ENCODE measurements at regions not wholly inside any gene's neighbourhood (a gene's known extent, or its start where the extent isn't known, plus 50 kb on each side); places are given as distances from the start of the nearest gene placed in this dataset.

DNA sequence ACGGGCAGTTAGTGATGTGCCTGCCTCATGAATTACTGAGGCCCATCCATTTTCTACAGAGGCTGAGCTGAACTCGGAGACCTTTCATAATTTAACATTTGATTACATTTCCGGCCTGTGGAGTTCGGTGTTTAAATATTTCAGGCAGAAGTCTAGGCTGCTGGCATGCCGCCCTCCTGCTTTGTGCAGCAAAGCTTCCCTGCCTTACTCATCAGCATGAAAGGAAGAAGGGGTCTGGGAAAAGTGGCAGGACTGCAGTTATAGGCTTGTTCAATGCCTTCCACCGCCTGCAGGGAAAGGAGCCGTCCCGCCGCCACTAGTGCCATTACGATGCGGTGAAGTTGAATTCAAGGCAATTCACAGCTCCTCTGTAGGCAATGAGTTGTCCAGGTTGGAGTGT is 527.9 kb downstream of the NPHP4 start:
- TF ChIP-seq EP300 (IDR thresholded peaks at IDR 0.05; ENCODE audit: low read depth): no peak
- TF ChIP-seq, protein P1, sequence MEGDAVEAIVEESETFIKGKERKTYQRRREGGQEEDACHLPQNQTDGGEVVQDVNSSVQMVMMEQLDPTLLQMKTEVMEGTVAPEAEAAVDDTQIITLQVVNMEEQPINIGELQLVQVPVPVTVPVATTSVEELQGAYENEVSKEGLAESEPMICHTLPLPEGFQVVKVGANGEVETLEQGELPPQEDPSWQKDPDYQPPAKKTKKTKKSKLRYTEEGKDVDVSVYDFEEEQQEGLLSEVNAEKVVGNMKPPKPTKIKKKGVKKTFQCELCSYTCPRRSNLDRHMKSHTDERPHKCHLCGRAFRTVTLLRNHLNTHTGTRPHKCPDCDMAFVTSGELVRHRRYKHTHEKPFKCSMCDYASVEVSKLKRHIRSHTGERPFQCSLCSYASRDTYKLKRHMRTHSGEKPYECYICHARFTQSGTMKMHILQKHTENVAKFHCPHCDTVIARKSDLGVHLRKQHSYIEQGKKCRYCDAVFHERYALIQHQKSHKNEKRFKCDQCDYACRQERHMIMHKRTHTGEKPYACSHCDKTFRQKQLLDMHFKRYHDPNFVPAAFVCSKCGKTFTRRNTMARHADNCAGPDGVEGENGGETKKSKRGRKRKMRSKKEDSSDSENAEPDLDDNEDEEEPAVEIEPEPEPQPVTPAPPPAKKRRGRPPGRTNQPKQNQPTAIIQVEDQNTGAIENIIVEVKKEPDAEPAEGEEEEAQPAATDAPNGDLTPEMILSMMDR (IDR thresholded peaks at IDR 0.05): no peak
- TF ChIP-seq POLR2AphosphoS5 (IDR thresholded peaks at IDR 0.05): no peak
- no peak for TF ChIP-seq POLR2A (IDR thresholded peaks at IDR 0.05)
- H3K27ac ChIP-seq: no peak overlapping the region
- no peaks in the 10 kb centered on the region for H3K27me3 ChIP-seq
- no peak overlapping the region for H3K4me3 ChIP-seq
- no peaks in the 10 kb centered on the region for H3K9me3 ChIP-seq
- in situ Hi-C loops (cut with MboI; ENCODE audit: low pct_ligation_motif_present in 1 of 4, low pct_unique_long_range_greater_than_20kb in 1 of 4, low sequenced_read_pairs in 3 of 4): no loop called here
- no peaks in the 10 kb centered on the region for H3K36me3 ChIP-seq
- no peak for DNase-seq
- intact Hi-C loops (cut with DNase I; ENCODE audit: low total_unique reads): no loop called here
- WGBS, 2 donors (ENCODE audit: low coverage in 1 of 2): 79% methylated on average over 11 of the region's 11 CpGs; no CpG with 5 or more reads in 1 of the 2 donors
- no peaks in the 10 kb centered on the region for H3K4me1 ChIP-seq

DNA sequence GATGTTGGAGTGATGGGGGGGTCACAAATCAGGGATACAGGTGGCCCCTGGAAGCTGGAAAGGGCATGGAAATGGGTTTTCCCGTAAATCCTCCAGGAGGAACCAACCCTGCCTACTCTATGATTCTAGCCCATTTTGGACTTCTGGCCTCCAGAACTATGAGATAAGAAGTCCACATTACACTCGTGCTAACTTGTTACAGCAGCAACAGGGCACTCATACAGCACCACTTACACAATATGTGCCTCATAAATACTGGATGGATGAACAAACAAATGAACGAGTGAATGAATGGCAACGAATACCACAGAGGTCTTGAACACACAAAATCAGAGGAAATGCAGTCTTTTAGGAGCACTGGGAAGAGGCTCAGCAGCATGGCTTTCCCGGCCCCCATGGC is 531.3 kb downstream of the NPHP4 start:
- H3K9me3 ChIP-seq: no peaks in the 10 kb centered on the region
- no peak overlapping the region for H3K4me3 ChIP-seq
- intact Hi-C loops (cut with DNase I; ENCODE audit: low total_unique reads): no loop called here
- no peaks in the 10 kb centered on the region for H3K36me3 ChIP-seq
- H3K4me1 ChIP-seq: no peaks in the 10 kb centered on the region
- TF ChIP-seq POLR2AphosphoS5 (IDR thresholded peaks at IDR 0.05) (no peak), POLR2A (IDR thresholded peaks at IDR 0.05) (no peak), EP300 (IDR thresholded peaks at IDR 0.05; ENCODE audit: low read depth) (no peak)
- TF ChIP-seq, protein P1 (IDR thresholded peaks at IDR 0.05): no peak
- H3K27me3 ChIP-seq: peaks cover 24% of the 10 kb centered on the region
- DNase-seq: no peak
- H3K27ac ChIP-seq: no peak overlapping the region
- WGBS, 2 donors (ENCODE audit: low coverage in 1 of 2): 70 to 89% methylated on average over 4 to 5 of the region's 5 CpGs
- in situ Hi-C loops (cut with MboI; ENCODE audit: low pct_ligation_motif_present in 1 of 4, low pct_unique_long_range_greater_than_20kb in 1 of 4, low sequenced_read_pairs in 3 of 4): no loop called here

DNA sequence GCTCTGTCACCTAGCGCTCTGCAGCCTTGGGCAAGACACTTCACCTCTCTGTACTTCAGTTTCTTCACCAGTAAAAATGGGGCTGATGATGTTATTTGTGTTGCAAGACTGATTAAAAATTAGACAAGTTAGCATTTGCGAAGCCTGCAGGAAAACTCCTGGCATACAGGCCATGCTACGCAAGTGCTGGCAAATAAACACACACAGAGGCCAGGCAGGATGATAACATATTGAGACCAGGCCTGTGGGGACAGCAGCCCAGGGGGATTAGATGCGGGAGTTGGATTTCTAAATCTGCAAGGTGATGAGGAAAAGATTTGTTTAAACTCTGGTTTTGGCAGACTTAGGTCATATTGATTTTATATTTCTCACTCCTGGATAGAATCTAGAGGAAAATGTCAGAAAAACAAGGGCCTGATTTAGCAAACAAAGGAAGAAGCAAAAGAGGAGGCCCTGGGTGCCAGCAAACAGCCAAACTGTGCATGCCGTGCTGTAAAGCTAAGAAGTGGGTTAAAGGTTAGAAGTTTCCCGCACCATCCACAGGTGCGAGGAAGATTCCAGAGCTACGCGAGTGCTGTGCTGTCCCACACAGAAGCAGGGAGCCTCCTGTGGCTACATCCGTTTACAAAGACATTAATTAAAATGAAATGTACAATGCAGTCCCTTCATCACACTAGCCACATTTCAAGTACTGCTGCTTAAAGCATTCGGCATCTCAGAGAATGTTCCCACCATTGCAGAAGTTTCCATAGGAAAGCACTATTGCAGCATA is 532.2 kb downstream of the NPHP4 start:
- TF ChIP-seq, protein P1 (IDR thresholded peaks at IDR 0.05): no peak
- no peak for TF ChIP-seq POLR2AphosphoS5 (IDR thresholded peaks at IDR 0.05)
- TF ChIP-seq POLR2A (IDR thresholded peaks at IDR 0.05): no peak
- no peak for TF ChIP-seq EP300 (IDR thresholded peaks at IDR 0.05; ENCODE audit: low read depth)
- in situ Hi-C loops (cut with MboI; ENCODE audit: low pct_ligation_motif_present in 1 of 4, low pct_unique_long_range_greater_than_20kb in 1 of 4, low sequenced_read_pairs in 3 of 4) (no loop called here), intact Hi-C loops (cut with DNase I; ENCODE audit: low total_unique reads) (no loop called here)
- no peaks in the 10 kb centered on the region for H3K4me1 ChIP-seq
- DNase-seq: no peak
- WGBS, 2 donors (ENCODE audit: low coverage in 1 of 2): 62 to 74% methylated on average over 2 to 11 of the region's 11 CpGs
- H3K27me3 ChIP-seq: peaks cover 30% of the 10 kb centered on the region
- no peak overlapping the region for H3K4me3 ChIP-seq
- no peak overlapping the region for H3K27ac ChIP-seq
- no peaks in the 10 kb centered on the region for H3K36me3 ChIP-seq
- no peaks in the 10 kb centered on the region for H3K9me3 ChIP-seq

DNA sequence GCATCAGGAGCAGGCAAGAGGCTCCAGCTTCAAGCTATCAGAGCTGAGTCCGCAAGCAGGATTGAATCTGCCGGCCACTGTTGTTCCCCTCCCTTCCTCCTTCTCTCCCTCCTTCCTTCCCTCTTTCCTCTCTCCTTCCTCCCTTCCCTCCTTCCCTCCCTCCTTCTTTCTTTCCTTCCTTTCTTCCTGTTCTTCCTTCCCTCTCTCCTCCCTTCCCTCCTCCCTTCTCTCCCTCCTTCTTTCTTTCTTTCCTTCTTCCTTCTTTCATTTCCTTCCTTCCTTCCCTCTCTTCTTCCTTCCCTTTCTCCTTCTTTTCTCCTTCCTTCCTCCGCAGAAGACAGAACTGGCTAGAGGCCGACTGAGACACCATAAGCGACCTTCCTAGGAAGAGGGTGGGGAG is 534.0 kb downstream of the NPHP4 start:
- TF ChIP-seq POLR2AphosphoS5 (IDR thresholded peaks at IDR 0.05) (no peak), EP300 (IDR thresholded peaks at IDR 0.05; ENCODE audit: low read depth) (no peak), POLR2A (IDR thresholded peaks at IDR 0.05) (no peak)
- TF ChIP-seq, protein P1 (IDR thresholded peaks at IDR 0.05): no peak
- DNase-seq: no peak
- H3K27ac ChIP-seq: no peak overlapping the region
- intact Hi-C loops (cut with DNase I; ENCODE audit: low total_unique reads) (no loop called here), in situ Hi-C loops (cut with MboI; ENCODE audit: low pct_ligation_motif_present in 1 of 4, low pct_unique_long_range_greater_than_20kb in 1 of 4, low sequenced_read_pairs in 3 of 4) (no loop called here)
- WGBS, 2 donors (ENCODE audit: low coverage in 1 of 2): 75 to 86% methylated on average over 2 to 5 of the region's 5 CpGs
- H3K9me3 ChIP-seq: no peaks in the 10 kb centered on the region
- H3K36me3 ChIP-seq: no peaks in the 10 kb centered on the region
- H3K4me1 ChIP-seq: no peaks in the 10 kb centered on the region
- H3K4me3 ChIP-seq: no peak overlapping the region
- peaks cover 35% of the 10 kb centered on the region for H3K27me3 ChIP-seq
